ENCODE measurements at regions not wholly inside any gene's neighbourhood (a gene's known extent, or its start where the extent isn't known, plus 50 kb on each side); places are given as distances from the start of the nearest gene placed in this dataset.

GRCh38 chr21:28427394-28428022, 565.2 kb downstream of the LTN1 start:
- no peak for TF ChIP-seq CTCF (IDR thresholded peaks at IDR 0.05)
- no peak for TF ChIP-seq POLR2A (IDR thresholded peaks at IDR 0.05)
